SK-MEL-5 (cell line): ENCODE measurements at regions not wholly inside any gene's neighbourhood (a gene's known extent, or its start where the extent isn't known, plus 50 kb on each side); places are given as distances from the start of the nearest gene placed in this dataset.
"Not testable (repeated sequence)": the region's sequence is repeated elsewhere in the genome, so short reads cannot be mapped to it uniquely, and the experiment has no call there.

Source experiments
- DNase-seq: peaks from one replicate; pipeline ENCODE4 v3.0.0-alpha.2; 2016; ENCODE audit warnings: low read depth, low spot score
- in situ Hi-C: cut with HindIII; loops from 2 replicates; pipeline ENCODE4 v1.10.0; 2016; ENCODE audit warnings: low sequenced_read_pairs, high pct_unique_total_duplicates, low pct_unique_long_range_greater_than_20kb

- DNase-seq: no peak
- in situ Hi-C loops: no loop called here
Measured at GRCh38 chr13:50631041-50631440, 212.5 kb downstream of the DLEU7 start.

- no peak for DNase-seq
- in situ Hi-C loops: no loop called here
Measured at GRCh38 chr13:50634339-50634738, 209.2 kb downstream of the DLEU7 start.

- no peak for DNase-seq
- in situ Hi-C loops: no loop called here
Measured at GRCh38 chr13:50635504-50635903, 208.0 kb downstream of the DLEU7 start.

GRCh38 chr13:50636007-50636704 lies 207.3 kb downstream of the DLEU7 start:
- in situ Hi-C loops: no loop called here
- no peak for DNase-seq

GRCh38 chr13:50643060-50643459 lies 200.4 kb downstream of the DLEU7 start:
- no peak for DNase-seq
- in situ Hi-C loops: no loop called here

- DNase-seq: no peak
Measured at GRCh38 chr13:50644081-50644871, 199.2 kb downstream of the DLEU7 start.

GRCh38 chr13:50645092-50645491 lies 198.4 kb downstream of the DLEU7 start:
- no peak for DNase-seq
- in situ Hi-C loops: no loop called here

More at GRCh38 chr13:50644081-50644871, 199.2 kb downstream of the DLEU7 start:
- in situ Hi-C loops: no loop called here

GRCh38 chr13:50646070-50646469 lies 197.4 kb downstream of the DLEU7 start:
- in situ Hi-C loops: no loop called here
- no peak for DNase-seq

GRCh38 chr13:50649211-50649610 lies 194.3 kb downstream of the DLEU7 start:
- in situ Hi-C loops: no loop called here
- peak; percentile 24 for DNase-seq

- DNase-seq: peak; percentile 39
- in situ Hi-C loops: no loop called here
Measured at GRCh38 chr13:50650592-50651504, 192.6 kb downstream of the DLEU7 start.

GRCh38 chr13:50651922-50652321 lies 191.6 kb downstream of the DLEU7 start:
- in situ Hi-C loops: no loop called here

GRCh38 chr13:50654331-50654730 lies 189.2 kb downstream of the DLEU7 start:
- in situ Hi-C loops: no loop called here
- DNase-seq: no peak

More at GRCh38 chr13:50651922-50652321, 191.6 kb downstream of the DLEU7 start:
- no peak for DNase-seq

GRCh38 chr13:50661881-50662280 lies 181.6 kb downstream of the DLEU7 start:
- DNase-seq, in situ Hi-C loops: not testable (repeated sequence)

GRCh38 chr13:50664951-50665350 lies 178.5 kb downstream of the DLEU7 start:
- no peak for DNase-seq
- in situ Hi-C loops: no loop called here

GRCh38 chr13:50668049-50668448 lies 175.4 kb downstream of the DLEU7 start:
- DNase-seq: no peak
- in situ Hi-C loops: no loop called here

- no peak for DNase-seq
- in situ Hi-C loops: no loop called here
Measured at GRCh38 chr13:50668691-50669271, 174.7 kb downstream of the DLEU7 start.

GRCh38 chr13:50670272-50670671 lies 173.2 kb downstream of the DLEU7 start:
- in situ Hi-C loops: no loop called here

More at GRCh38 chr13:50670272-50670671, 173.2 kb downstream of the DLEU7 start:
- DNase-seq: no peak
